ENCODE measurements at regions not wholly inside any gene's neighbourhood (a gene's known extent, or its start where the extent isn't known, plus 50 kb on each side); places are given as distances from the start of the nearest gene placed in this dataset.

GRCh38 chr3:76873532-76874242 is 166.2 kb upstream of the ROBO2 start:
- TF ChIP-seq, protein P1, sequence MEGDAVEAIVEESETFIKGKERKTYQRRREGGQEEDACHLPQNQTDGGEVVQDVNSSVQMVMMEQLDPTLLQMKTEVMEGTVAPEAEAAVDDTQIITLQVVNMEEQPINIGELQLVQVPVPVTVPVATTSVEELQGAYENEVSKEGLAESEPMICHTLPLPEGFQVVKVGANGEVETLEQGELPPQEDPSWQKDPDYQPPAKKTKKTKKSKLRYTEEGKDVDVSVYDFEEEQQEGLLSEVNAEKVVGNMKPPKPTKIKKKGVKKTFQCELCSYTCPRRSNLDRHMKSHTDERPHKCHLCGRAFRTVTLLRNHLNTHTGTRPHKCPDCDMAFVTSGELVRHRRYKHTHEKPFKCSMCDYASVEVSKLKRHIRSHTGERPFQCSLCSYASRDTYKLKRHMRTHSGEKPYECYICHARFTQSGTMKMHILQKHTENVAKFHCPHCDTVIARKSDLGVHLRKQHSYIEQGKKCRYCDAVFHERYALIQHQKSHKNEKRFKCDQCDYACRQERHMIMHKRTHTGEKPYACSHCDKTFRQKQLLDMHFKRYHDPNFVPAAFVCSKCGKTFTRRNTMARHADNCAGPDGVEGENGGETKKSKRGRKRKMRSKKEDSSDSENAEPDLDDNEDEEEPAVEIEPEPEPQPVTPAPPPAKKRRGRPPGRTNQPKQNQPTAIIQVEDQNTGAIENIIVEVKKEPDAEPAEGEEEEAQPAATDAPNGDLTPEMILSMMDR (conservative IDR thresholded peaks at IDR 0.05; ENCODE audit: low read length) = no peak
- TF ChIP-seq EZH2phosphoT487 (IDR thresholded peaks at IDR 0.05; ENCODE audit: borderline replicate concordance, low read depth, low read length) = no peak
